ENCODE measurements at regions not wholly inside any gene's neighbourhood (a gene's known extent, or its start where the extent isn't known, plus 50 kb on each side); places are given as distances from the start of the nearest gene placed in this dataset.

GRCh38 chr1:37162059-37162458 lies 127.7 kb upstream of the GRIK3 start:
- TF ChIP-seq CTCF (IDR thresholded peaks at IDR 0.05) (no peak), EZH2 (IDR thresholded peaks at IDR 0.05; ENCODE audit: borderline replicate concordance, insufficient read depth, low read depth, low read length, poor library complexity, severe bottlenecking) (no peak)
